SW480 (cell line): ENCODE measurements at regions not wholly inside any gene's neighbourhood (a gene's known extent, or its start where the extent isn't known, plus 50 kb on each side); places are given as distances from the start of the nearest gene placed in this dataset.

Experiments
- DNase-seq: peaks from one replicate; pipeline ENCODE4 v3.0.0-alpha.2; 2016; ENCODE audit warnings: low spot score

DNA sequence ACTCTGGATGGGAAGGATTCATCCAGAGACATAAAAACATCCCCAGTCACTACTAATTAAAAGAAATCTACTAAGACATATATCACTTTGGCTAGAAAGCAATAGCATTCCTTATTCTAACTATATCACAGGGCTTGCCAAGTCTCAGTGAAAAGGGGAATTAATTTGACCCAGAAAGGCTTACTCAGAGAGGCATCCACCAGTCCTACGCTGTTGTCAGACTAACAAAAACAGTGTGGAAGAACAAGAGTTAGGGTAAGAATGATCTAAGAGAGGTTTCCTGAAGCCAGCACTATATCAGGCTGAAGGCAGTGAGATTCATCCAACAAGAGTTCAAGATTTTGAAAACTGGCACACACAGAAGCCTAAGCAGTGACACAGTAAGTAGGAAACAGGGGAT lies 126.1 kb downstream of the GDAP2 start:
- no peak for DNase-seq

DNA sequence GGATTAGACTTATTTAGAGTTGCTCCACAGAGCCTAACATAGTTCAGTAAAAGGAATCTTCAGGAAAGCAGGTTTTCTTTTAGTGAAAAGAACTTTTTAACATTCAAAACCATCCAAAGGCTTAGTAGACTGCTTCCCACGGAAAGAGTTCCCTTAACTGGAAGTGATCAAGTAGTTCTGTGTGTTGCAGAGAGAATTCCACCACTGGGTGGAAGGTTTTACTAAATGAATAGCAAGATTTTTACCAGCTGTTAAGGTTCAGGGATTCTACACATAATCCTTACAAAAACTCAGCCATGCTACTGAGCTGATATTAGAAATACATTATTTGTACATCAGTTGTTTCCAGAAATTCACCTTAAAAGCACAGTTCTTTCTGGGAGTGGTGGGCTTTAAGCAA lies 119.7 kb downstream of the GDAP2 start:
- DNase-seq: no peak

DNA sequence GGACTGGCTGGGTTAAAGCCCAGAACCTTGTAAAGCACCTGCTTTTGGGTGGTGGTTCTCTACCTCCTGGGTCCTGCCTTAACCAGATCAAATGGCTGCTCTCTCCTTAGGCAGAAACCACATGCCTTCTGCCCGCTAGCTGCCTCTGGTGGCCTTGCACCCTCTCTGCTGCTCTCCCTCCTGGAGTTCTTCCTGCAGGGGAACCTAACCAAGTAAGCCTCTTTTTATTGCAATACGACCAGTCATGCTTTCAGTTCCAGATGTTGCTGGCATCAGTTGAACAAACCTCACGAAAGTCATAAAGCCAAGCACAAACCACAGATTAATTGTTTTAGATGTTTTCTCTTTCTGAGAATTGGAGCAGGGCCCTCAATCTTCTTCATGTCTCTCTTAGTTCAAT lies 118.9 kb downstream of the GDAP2 start:
- no peak for DNase-seq

DNA sequence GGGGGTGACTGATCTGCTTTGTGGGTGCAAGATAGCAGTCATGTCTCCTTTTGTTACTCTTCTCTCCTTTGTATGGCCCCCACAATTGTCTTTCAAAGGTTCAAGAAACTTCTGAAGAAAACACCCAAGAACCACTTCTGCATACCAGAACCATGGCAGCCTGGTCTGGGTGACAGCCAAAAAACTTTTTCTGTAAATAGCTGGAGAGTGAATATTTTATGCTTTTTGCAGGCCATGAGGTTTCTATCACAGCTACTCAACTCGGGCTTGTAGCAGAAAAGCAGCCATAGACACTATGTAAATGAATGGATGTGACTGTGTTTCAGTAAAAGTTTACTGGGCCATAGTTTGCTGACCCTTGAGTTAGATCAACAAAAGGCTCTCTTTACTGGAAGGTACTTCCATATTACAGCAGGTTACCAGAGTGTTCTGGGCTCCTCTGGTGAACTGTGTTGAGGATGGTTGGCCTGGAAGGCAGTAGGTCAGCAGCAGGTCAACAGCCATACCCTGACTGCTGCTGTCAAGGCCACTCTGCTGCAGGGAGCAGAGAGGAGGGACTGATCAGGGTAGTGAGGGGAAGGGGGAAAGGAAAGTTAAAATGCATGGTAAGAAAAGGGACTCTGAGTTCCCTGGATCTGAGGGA lies 116.4 kb downstream of the GDAP2 start:
- no peak for DNase-seq
